ENCODE measurements at regions not wholly inside any gene's neighbourhood (a gene's known extent, or its start where the extent isn't known, plus 50 kb on each side); places are given as distances from the start of the nearest gene placed in this dataset.
A peak's percentile ranks its signal among the peaks of the same experiment; 100 is the strongest.

GRCh38 chrX:51798701-51799100 is 55.5 kb downstream of the GSPT2 start:
- no peak for FAIRE-seq

GRCh38 chrX:51802917-51803688 is 59.9 kb downstream of the GSPT2 start:
- FAIRE-seq: peak; percentile 9

GRCh38 chrX:51803833-51804232 is 60.6 kb downstream of the GSPT2 start:
- no peak for FAIRE-seq

GRCh38 chrX:51804741-51805140 is 61.5 kb downstream of the GSPT2 start:
- FAIRE-seq: no peak

- FAIRE-seq: no peak
Measured at GRCh38 chrX:51813886-51814460, 70.7 kb downstream of the GSPT2 start.

- no peak for FAIRE-seq
Measured at GRCh38 chrX:51824061-51824460, 69.4 kb upstream of the MAGED1 start.

GRCh38 chrX:51825436-51825835 is 68.0 kb upstream of the MAGED1 start:
- FAIRE-seq: no peak

- no peak for FAIRE-seq
Measured at GRCh38 chrX:51834076-51834475, 59.3 kb upstream of the MAGED1 start.

GRCh38 chrX:51836823-51837222 is 56.6 kb upstream of the MAGED1 start:
- FAIRE-seq: no peak

GRCh38 chrX:51837451-51837850 is 56.0 kb upstream of the MAGED1 start:
- no peak for FAIRE-seq

GRCh38 chrX:51837921-51838320 is 55.5 kb upstream of the MAGED1 start:
- no peak for FAIRE-seq
